Astrocyte (in vitro differentiated cells and primary cell): ENCODE measurements at regions not wholly inside any gene's neighbourhood (a gene's known extent, or its start where the extent isn't known, plus 50 kb on each side); places are given as distances from the start of the nearest gene placed in this dataset.
A peak's percentile ranks its signal among the peaks of the same experiment; 100 is the strongest.
"Not testable (repeated sequence)": the region's sequence is repeated elsewhere in the genome, so short reads cannot be mapped to it uniquely, and the experiment has no call there.

Experiments used
- DNase-seq: peaks from one replicate; pipeline ENCODE4 v3.0.0-alpha.2; 2010; ENCODE audit warnings: low read depth
- FAIRE-seq: peaks from 2 replicates; lab custom pipeline; 2011; peaks lifted over from hg19 to GRCh38; lab: Jason Lieb, UNC
- H2AFZ ChIP-seq: 2 replicates; pipeline ENCODE4 v1.6.0; 2012; ENCODE audit warnings: low read depth, low read length, inconsistent platforms
- H3K27ac ChIP-seq: 2 replicates; pipeline ENCODE4 v1.5.1; 2011; ENCODE audit warnings: low read depth, low read length, inconsistent platforms
- H3K27me3 ChIP-seq: 2 replicates; pipeline ENCODE4 v1.6.0; 2011; ENCODE audit warnings: low read length, inconsistent platforms; ENCODE audit not compliant: insufficient read depth
- H3K36me3 ChIP-seq: 2 replicates; pipeline ENCODE4 v1.5.1; 2011; ENCODE audit warnings: low read length, inconsistent platforms; ENCODE audit not compliant: insufficient read depth
- H3K4me1 ChIP-seq: 2 replicates; pipeline ENCODE4 v1.5.1; 2011; ENCODE audit warnings: low read length, inconsistent platforms; ENCODE audit not compliant: insufficient read depth
- H3K4me2 ChIP-seq: 2 replicates; pipeline ENCODE4 v1.6.0; 2012; ENCODE audit warnings: low read length, inconsistent platforms
- H3K4me3 ChIP-seq: 2 replicates; pipeline ENCODE4 v1.5.1; 2011; ENCODE audit warnings: low read depth, mild to moderate bottlenecking, low read length, inconsistent platforms; ENCODE audit not compliant: insufficient read depth
- H3K79me2 ChIP-seq: 2 replicates; pipeline ENCODE4 v1.6.0; 2012; ENCODE audit warnings: mild to moderate bottlenecking, low read length, inconsistent platforms; ENCODE audit not compliant: insufficient read depth
- H3K9ac ChIP-seq: 2 replicates; pipeline ENCODE4 v1.6.0; 2012; ENCODE audit warnings: mild to moderate bottlenecking, low read length, inconsistent platforms
- H3K9me3 ChIP-seq: 2 replicates; pipeline ENCODE4 v1.5.1; 2012; ENCODE audit warnings: low read depth, mild to moderate bottlenecking, low read length, inconsistent platforms; ENCODE audit not compliant: insufficient read depth
- H4K20me1 ChIP-seq: 2 replicates; pipeline ENCODE4 v1.6.0; 2012; ENCODE audit warnings: low read length, inconsistent platforms; ENCODE audit not compliant: insufficient read depth
- H3K27ac Mint-ChIP-seq: one replicate; pipeline ENCODE4 v1.8.0; 2021; ENCODE audit warnings: mild to moderate bottlenecking, mixed read lengths; ENCODE audit not compliant: unreplicated experiment
- H3K27me3 Mint-ChIP-seq: one replicate; pipeline ENCODE4 v1.8.0; 2021; ENCODE audit warnings: low read depth, mixed read lengths; ENCODE audit not compliant: unreplicated experiment
- H3K36me3 Mint-ChIP-seq: one replicate; pipeline ENCODE4 v1.8.0; 2021; ENCODE audit warnings: low read depth, mixed read lengths; ENCODE audit not compliant: unreplicated experiment
- H3K4me1 Mint-ChIP-seq: one replicate; pipeline ENCODE4 v1.8.0; 2021; ENCODE audit warnings: low read depth, mixed read lengths; ENCODE audit not compliant: unreplicated experiment
- H3K4me3 Mint-ChIP-seq: one replicate; pipeline ENCODE4 v1.8.0; 2021; ENCODE audit warnings: mild to moderate bottlenecking, moderate library complexity, mixed read lengths; ENCODE audit not compliant: unreplicated experiment
- H3K9me3 Mint-ChIP-seq: one replicate; pipeline ENCODE4 v1.8.0; 2021; ENCODE audit warnings: mild to moderate bottlenecking, mixed read lengths; ENCODE audit not compliant: unreplicated experiment
- EZH2 ChIP-seq: IDR thresholded peaks from 2 replicates; pipeline ENCODE4 v1.6.1; 2012; ENCODE audit warnings: mild to moderate bottlenecking, low read length, inconsistent platforms; ENCODE audit not compliant: insufficient read depth
- TF ChIP-seq, protein P1 (sequence below): IDR thresholded peaks from 2 replicates; pipeline ENCODE4 v1.5.1; 2011; ENCODE audit warnings: low read depth, mild to moderate bottlenecking, inconsistent platforms, low read length, moderate library complexity; ENCODE audit not compliant: insufficient read depth

DNA sequence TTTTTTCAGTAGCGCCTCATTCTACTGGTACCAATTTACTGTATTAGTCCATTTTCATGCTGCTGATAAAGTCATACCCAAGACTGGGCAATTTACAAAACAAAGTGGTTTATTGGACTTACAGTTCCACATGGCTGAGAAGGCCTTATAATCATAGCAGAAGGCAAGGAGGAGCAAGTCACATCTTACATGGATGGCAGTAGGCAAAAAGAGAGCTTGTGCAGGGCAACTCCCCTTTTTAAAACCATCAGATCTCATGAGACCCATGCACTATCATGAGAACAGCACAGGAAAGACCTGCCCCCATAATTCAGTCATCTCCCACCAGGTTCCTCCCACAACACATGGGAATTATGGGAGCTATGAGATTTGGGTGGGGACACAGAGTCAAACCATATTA lies 443.5 kb downstream of the SH2D1A start:
- H3K36me3 Mint-ChIP-seq, H3K27me3 Mint-ChIP-seq, H3K27ac Mint-ChIP-seq, H2AFZ ChIP-seq, FAIRE-seq, H3K4me2 ChIP-seq, DNase-seq, H3K79me2 ChIP-seq, H3K4me3 Mint-ChIP-seq, H3K4me1 ChIP-seq, H4K20me1 ChIP-seq, H3K4me1 Mint-ChIP-seq, H3K9me3 Mint-ChIP-seq, H3K9me3 ChIP-seq, H3K27me3 ChIP-seq, H3K4me3 ChIP-seq, H3K9ac ChIP-seq, H3K27ac ChIP-seq, H3K36me3 ChIP-seq: not testable (repeated sequence)

DNA sequence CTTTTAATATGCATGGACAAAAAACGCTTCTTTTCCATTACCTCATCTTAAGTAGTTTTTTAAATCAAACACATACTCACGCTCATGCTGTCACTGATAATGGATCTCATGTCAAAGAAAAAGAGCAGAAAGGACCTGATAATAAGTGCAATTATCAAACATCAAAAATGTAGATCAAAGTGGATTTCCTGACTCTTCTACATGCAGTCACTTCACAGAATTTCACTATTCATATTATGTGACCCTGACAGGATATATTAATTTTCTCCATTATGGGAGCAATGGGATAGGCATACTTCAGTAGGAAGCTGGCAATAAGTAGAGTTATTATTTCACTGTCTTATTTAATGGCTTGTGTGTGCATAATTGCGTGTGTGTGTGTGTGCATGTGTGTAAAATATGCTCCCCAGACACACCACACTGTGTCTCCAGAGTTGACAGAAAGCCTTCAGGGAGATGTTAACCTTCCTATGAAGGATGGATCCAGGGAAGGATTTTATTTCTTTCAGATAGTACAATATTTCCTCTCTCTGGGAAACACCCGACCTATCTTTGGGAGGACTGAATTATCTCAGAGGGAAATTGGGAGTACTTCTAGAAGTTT lies 445.2 kb downstream of the SH2D1A start:
- Mint-ChIP-seq H3K27ac (no peak overlapping the region), H3K4me1 (no peaks in the 10 kb centered on the region), H3K4me3 (no peak overlapping the region), H3K36me3 (no peaks in the 10 kb centered on the region), H3K27me3 (no peaks in the 10 kb centered on the region), H3K9me3 (peaks cover 2% of the 10 kb centered on the region)
- no peaks in the 10 kb centered on the region for H3K9me3 ChIP-seq
- H2AFZ ChIP-seq, result no peak overlapping the region
- FAIRE-seq (peak; percentile 87), DNase-seq (no peak)
- no peak overlapping the region for H3K4me3 ChIP-seq
- no peaks in the 10 kb centered on the region for H3K27me3 ChIP-seq
- H3K4me1 ChIP-seq, result no peaks in the 10 kb centered on the region
- no peaks in the 10 kb centered on the region for H3K79me2 ChIP-seq
- H3K4me2 ChIP-seq, result no peak overlapping the region
- no peaks in the 10 kb centered on the region for H4K20me1 ChIP-seq
- TF ChIP-seq, protein P1, sequence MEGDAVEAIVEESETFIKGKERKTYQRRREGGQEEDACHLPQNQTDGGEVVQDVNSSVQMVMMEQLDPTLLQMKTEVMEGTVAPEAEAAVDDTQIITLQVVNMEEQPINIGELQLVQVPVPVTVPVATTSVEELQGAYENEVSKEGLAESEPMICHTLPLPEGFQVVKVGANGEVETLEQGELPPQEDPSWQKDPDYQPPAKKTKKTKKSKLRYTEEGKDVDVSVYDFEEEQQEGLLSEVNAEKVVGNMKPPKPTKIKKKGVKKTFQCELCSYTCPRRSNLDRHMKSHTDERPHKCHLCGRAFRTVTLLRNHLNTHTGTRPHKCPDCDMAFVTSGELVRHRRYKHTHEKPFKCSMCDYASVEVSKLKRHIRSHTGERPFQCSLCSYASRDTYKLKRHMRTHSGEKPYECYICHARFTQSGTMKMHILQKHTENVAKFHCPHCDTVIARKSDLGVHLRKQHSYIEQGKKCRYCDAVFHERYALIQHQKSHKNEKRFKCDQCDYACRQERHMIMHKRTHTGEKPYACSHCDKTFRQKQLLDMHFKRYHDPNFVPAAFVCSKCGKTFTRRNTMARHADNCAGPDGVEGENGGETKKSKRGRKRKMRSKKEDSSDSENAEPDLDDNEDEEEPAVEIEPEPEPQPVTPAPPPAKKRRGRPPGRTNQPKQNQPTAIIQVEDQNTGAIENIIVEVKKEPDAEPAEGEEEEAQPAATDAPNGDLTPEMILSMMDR, result no peak
- TF ChIP-seq EZH2, result no peak
- H3K36me3 ChIP-seq, result no peaks in the 10 kb centered on the region
- H3K9ac ChIP-seq, result no peak overlapping the region
- H3K27ac ChIP-seq, result no peak overlapping the region

DNA sequence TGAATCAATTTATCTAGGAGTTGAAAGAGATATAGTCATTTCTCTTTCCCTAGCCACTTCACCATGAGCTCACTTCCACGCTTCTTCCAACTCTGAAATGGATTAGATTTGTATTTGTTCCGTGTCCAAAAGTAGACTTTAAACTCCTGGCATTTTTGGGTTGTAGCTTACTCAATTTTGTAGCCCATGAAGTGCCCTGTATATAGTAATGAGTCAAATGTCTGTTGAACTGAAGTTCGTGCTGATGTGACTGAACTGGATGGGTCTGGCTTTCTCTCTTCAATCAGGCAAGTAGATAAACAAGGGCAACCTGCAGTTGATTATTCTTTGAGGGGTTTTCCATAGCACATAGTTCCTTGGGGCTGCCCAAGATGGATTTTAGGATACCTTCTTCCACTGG lies 450.6 kb downstream of the SH2D1A start:
- Histone ChIP-seq H3K4me2 (no peak overlapping the region), H4K20me1 (no peaks in the 10 kb centered on the region), H3K79me2 (no peaks in the 10 kb centered on the region), H3K27ac (no peak overlapping the region), H3K4me3 (no peak overlapping the region), H3K4me1 (no peaks in the 10 kb centered on the region), H2AFZ (no peak overlapping the region), H3K9me3 (no peaks in the 10 kb centered on the region), H3K9ac (no peak overlapping the region), H3K27me3 (no peaks in the 10 kb centered on the region), H3K36me3 (no peaks in the 10 kb centered on the region)
- Mint-ChIP-seq H3K27me3 (no peaks in the 10 kb centered on the region), H3K27ac (no peak overlapping the region), H3K4me1 (no peaks in the 10 kb centered on the region), H3K9me3 (peaks cover 4% of the 10 kb centered on the region), H3K36me3 (no peaks in the 10 kb centered on the region), H3K4me3 (no peak overlapping the region)
- FAIRE-seq, result no peak
- no peak for DNase-seq
- no peak for TF ChIP-seq EZH2
- TF ChIP-seq, protein P1, result no peak
